Ascending aorta (tissue), 2 donors: ENCODE measurements at regions not wholly inside any gene's neighbourhood (a gene's known extent, or its start where the extent isn't known, plus 50 kb on each side); places are given as distances from the start of the nearest gene placed in this dataset.

Experiments used
- DNase-seq, 2 donors: peaks; one replicate each; pipeline ENCODE4 v3.0.0-alpha.2; 2019; ENCODE audit warnings: low spot score in 2 of 2
- H3K27ac ChIP-seq, 2 donors: fragments of 200-600 bp; sonication (generic); one replicate each; pipeline ENCODE4 v1.5.1; 2016 to 2017; ENCODE audit warnings: mild to moderate bottlenecking in 1 of 2
- H3K27me3 ChIP-seq: fragments of 200-600 bp; sonication (generic); one replicate; pipeline ENCODE4 v1.5.1; 2017
- H3K36me3 ChIP-seq, 2 donors: fragments of 200-600 bp; sonication (generic); one replicate each; pipeline ENCODE4 v1.5.1; 2016
- H3K4me1 ChIP-seq, 2 donors: fragments of 200-600 bp; sonication (generic); one replicate each; pipeline ENCODE4 v1.5.1; 2016 to 2017; ENCODE audit warnings: mild to moderate bottlenecking in 1 of 2
- H3K4me3 ChIP-seq, 2 donors: fragments of 200-600 bp; sonication (generic); one replicate each; pipeline ENCODE4 v1.5.1; 2016 to 2017; ENCODE audit warnings: mild to moderate bottlenecking in 1 of 2
- H3K9me3 ChIP-seq, 2 donors: fragments of 200-600 bp; sonication (generic); one replicate each; pipeline ENCODE4 v1.5.1; 2016
- intact Hi-C: fragments of 100-400 bp; cut with DNase I; formaldehyde crosslinking; loops from one replicate; pipeline ENCODE4 v1.15.1; 2023
- TF ChIP-seq, protein P1 (sequence below), 3 experiments: fragments of 200-600 bp in 2 of 3; fragments of 450-650 bp in 1 of 3; sonication (generic) in 2 of 3; IDR thresholded peaks; one replicate each; pipeline ENCODE4 v1.5.1; 2016 to 2019; ENCODE audit warnings: antibody characterized with exemption in 3 of 3, mild to moderate bottlenecking in 1 of 3, moderate library complexity in 1 of 3

- intact Hi-C loops = no loop called here
- Histone ChIP-seq H3K4me3 (no peak overlapping the region), H3K9me3 (no peaks in the 10 kb centered on the region), H3K36me3 (no peaks in the 10 kb centered on the region), H3K27ac (no peak overlapping the region), H3K4me1 (no peaks in the 10 kb centered on the region), H3K27me3 (no peaks in the 10 kb centered on the region)
- TF ChIP-seq, protein P1, sequence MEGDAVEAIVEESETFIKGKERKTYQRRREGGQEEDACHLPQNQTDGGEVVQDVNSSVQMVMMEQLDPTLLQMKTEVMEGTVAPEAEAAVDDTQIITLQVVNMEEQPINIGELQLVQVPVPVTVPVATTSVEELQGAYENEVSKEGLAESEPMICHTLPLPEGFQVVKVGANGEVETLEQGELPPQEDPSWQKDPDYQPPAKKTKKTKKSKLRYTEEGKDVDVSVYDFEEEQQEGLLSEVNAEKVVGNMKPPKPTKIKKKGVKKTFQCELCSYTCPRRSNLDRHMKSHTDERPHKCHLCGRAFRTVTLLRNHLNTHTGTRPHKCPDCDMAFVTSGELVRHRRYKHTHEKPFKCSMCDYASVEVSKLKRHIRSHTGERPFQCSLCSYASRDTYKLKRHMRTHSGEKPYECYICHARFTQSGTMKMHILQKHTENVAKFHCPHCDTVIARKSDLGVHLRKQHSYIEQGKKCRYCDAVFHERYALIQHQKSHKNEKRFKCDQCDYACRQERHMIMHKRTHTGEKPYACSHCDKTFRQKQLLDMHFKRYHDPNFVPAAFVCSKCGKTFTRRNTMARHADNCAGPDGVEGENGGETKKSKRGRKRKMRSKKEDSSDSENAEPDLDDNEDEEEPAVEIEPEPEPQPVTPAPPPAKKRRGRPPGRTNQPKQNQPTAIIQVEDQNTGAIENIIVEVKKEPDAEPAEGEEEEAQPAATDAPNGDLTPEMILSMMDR (IDR thresholded peaks at IDR 0.05) = no peak
- no peak for DNase-seq
Observed at GRCh38 chr11:120028181-120028896, 109.6 kb downstream of the TRIM29 start.

DNA sequence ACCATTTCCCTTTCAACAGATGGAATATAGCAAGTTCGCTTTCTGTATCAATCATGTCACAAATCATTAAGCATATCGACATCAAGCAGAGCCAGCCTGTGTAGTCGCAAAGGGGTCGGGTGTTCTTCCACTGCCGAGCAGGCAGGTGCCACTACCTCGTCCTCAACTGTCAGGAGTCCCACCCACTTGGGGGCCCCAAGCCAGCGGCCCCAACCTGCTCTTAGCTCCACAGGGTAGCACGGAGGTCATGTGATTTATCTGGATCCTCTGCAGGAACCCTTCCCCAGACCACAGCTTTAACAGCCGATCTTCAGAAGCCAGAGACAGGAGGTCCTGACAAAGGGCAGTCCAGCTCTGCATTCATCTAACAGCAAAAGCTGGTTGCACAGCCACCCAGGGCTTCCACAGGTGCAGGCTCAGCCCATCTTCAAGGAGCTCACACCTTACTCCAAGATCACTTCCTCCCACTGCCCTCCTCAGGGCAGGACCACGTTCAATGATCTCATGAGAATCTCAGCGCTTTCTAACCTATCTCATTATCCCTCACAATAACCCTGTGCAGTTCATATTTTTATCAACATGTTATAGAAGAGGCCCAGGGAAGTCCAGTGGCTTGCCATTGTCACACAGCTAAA is 110.2 kb downstream of the TRIM29 start:
- no peaks in the 10 kb centered on the region for H3K9me3 ChIP-seq
- TF ChIP-seq, protein P1 (IDR thresholded peaks at IDR 0.05) = no peak
- H3K36me3 ChIP-seq = no peaks in the 10 kb centered on the region
- DNase-seq = no peak
- no peaks in the 10 kb centered on the region for H3K4me1 ChIP-seq
- no peak overlapping the region for H3K4me3 ChIP-seq
- intact Hi-C loops = no loop called here
- H3K27me3 ChIP-seq = no peaks in the 10 kb centered on the region
- no peak overlapping the region for H3K27ac ChIP-seq

DNA sequence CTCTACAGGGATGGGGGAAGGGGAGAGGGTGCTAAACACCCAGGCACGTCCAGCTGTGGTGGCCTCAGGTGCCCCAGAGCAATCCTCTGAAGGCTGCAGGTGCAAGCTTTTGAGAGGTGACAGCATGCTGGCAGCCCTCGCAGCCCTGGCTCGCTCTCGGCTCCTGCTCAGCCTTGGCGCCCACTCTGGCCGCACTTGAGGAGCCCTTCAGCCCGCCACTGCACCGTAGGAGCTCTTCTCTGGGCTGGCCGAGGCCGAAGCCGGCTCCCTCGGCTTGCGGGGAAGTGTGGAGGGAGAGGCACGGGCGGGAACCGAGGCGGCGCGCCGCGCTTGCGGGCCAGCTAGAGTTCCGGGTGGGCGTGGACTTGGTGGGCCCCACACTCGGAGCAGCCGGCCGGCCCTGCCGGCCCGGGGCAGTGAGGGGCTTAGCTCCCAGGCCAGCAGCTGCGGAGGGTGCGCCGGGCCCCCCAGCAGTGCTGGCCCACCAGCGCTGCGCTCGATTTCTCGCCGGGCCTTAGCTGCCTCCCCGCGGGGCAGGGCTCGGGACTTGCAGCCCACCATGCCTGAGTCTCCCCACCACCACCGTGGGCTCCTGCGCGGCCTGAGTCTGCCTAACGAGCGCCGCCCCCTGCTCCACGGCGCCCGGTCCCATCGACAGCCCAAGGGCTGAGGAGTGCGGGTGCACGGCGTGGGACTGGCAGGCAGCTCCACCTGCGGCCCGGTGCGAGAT is 112.1 kb downstream of the TRIM29 start:
- Histone ChIP-seq H3K27me3 (no peaks in the 10 kb centered on the region), H3K27ac (no peak overlapping the region), H3K9me3 (no peaks in the 10 kb centered on the region), H3K4me3 (no peak overlapping the region), H3K4me1 (no peaks in the 10 kb centered on the region), H3K36me3 (no peaks in the 10 kb centered on the region)
- TF ChIP-seq, protein P1 (IDR thresholded peaks at IDR 0.05) = no peak
- intact Hi-C loops = no loop called here
- no peak for DNase-seq

GRCh38 chr11:120024586-120024985 is 113.3 kb downstream of the TRIM29 start:
- no peak for DNase-seq
- Histone ChIP-seq H3K4me1 (no peaks in the 10 kb centered on the region), H3K27me3 (no peaks in the 10 kb centered on the region), H3K9me3 (no peaks in the 10 kb centered on the region), H3K4me3 (no peak overlapping the region), H3K36me3 (no peaks in the 10 kb centered on the region), H3K27ac (no peak overlapping the region)
- TF ChIP-seq, protein P1 (IDR thresholded peaks at IDR 0.05) = no peak
- intact Hi-C loops = no loop called here

DNA sequence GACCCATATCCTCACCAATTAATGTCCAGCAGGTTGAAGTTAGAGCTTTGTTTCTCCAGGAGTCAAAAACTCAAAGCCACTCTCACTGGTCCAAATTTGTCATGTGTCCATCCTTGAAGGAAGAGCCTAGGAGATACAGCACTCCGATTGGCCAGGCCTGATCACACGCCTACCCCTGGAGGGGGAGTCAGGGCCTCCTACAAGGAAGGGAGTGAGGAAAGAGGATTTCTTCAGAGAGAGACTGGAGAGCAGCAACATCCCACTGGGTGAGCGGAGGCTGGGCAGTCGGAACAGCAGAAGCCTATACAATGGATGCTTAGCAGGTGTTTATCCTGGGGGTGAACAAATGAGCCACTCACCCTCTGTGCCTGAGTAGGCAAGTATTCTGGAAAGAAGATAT is 113.9 kb downstream of the TRIM29 start:
- intact Hi-C loops = no loop called here
- H3K9me3 ChIP-seq = no peaks in the 10 kb centered on the region
- TF ChIP-seq, protein P1 (IDR thresholded peaks at IDR 0.05) = no peak
- H3K4me1 ChIP-seq = no peaks in the 10 kb centered on the region
- H3K27me3 ChIP-seq = no peaks in the 10 kb centered on the region
- DNase-seq = no peak
- no peak overlapping the region for H3K4me3 ChIP-seq
- H3K36me3 ChIP-seq = no peaks in the 10 kb centered on the region
- no peak overlapping the region for H3K27ac ChIP-seq
